Activated CD8-positive, alpha-beta memory T cell treated with anti-CD3 and anti-CD28 coated beads for 36 hours (primary cell): ENCODE measurements at regions not wholly inside any gene's neighbourhood (a gene's known extent, or its start where the extent isn't known, plus 50 kb on each side); places are given as distances from the start of the nearest gene placed in this dataset.

ENCODE experiments used
- CTCF ChIA-PET: fragments of 350-600 bp; sonication (Branson Sonifier 250); formaldehyde crosslinking; loops from one replicate; lab custom pipeline; 2021; ENCODE audit warnings: antibody characterized with exemption; lab: Charles Lee
- POLR2A ChIA-PET: fragments of 350-600 bp; sonication (Branson Sonifier 250); formaldehyde crosslinking; loops from one replicate; lab custom pipeline; 2021; ENCODE audit warnings: antibody characterized with exemption; lab: Charles Lee

DNA sequence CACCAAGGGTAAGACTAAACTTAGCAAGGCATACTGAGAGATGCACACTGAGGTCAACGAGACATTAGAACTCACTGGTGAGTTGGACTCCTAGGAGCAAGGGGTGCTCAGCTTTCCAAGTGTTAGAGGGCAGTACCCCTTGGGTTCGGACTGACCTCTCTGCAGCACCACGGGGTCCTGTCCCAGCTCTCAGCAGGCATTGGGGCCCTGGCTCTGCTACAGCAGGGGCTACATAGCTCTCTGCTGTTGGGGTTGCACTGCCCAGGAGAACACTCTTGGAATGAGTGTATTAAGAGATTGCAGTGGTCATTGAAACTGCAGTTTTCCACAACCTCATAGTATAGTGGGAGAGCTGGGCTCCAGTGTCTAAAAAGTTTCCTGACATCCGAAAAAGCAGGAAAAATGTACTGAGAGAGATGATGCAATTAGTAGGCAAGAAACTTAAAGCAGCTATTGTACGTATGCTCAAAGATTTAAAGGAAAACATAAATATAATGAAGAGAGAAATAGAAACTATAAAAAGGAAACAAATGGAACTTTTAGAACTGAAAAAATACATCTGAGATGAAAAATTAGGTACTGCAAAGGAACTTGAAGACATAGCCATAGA is 132.5 kb upstream of the MAX start:
- POLR2A ChIA-PET: no interaction called here
- CTCF ChIA-PET: no interaction called here

- ChIA-PET CTCF (no interaction called here), POLR2A (no interaction called here)
These were observed 134.9 kb upstream of the MAX start for GRCh38 chr14:65237023-65237814.

DNA sequence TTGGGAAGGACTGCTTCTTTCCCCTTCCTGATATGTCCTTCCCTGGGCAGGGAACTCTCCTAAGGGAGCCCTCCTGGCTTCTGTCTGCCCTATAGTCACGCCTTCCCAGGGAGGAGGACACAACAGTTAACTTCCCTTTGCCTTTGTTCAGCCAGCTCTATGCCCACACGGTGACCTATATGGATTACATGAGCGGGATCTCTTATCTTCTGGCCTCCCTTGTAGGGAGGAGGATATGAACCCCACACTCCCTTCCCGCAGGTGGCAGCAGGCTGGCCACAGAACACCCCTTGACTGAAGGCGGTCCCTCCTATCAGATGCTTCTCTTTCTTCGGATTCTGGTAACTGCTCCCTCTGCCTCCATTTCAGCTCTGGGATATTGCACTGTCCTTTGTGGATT is 135.6 kb upstream of the MAX start:
- POLR2A ChIA-PET: no interaction called here
- CTCF ChIA-PET: no interaction called here

- POLR2A ChIA-PET: no interaction called here
- CTCF ChIA-PET: no interaction called here
These were observed 136.1 kb upstream of the MAX start for GRCh38 chr14:65238456-65238855.

GRCh38 chr14:65239143-65239937 is 137.0 kb upstream of the MAX start:
- ChIA-PET CTCF (no interaction called here), POLR2A (no interaction called here)

GRCh38 chr14:65239938-65240296 is 137.6 kb upstream of the MAX start:
- POLR2A ChIA-PET: no interaction called here
- CTCF ChIA-PET: no interaction called here

GRCh38 chr14:65241125-65241752 is 138.9 kb upstream of the MAX start:
- POLR2A ChIA-PET: no interaction called here
- CTCF ChIA-PET: no interaction called here

DNA sequence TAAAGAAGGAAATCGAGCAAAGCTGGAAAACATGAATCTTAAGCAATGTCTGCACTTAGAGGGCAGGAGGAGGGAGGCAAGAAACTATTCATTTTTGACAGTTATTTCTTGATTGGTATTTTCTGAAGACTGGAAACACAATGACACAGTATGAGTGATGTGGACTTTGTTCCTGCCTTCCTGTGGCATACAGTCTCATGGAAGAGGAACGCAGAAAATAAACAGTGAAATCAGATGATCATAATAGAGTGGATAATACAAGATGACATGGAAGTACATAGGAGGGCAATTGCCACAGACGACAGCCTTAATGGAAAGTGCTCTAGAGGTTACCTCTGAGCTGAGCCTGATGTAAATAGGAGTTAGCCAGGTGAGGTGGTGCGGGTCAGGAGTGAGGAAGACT is 140.4 kb upstream of the MAX start:
- POLR2A ChIA-PET: no interaction called here
- CTCF ChIA-PET: no interaction called here

GRCh38 chr14:65243766-65244442 is 141.6 kb upstream of the MAX start:
- ChIA-PET POLR2A (no interaction called here), CTCF (no interaction called here)

DNA sequence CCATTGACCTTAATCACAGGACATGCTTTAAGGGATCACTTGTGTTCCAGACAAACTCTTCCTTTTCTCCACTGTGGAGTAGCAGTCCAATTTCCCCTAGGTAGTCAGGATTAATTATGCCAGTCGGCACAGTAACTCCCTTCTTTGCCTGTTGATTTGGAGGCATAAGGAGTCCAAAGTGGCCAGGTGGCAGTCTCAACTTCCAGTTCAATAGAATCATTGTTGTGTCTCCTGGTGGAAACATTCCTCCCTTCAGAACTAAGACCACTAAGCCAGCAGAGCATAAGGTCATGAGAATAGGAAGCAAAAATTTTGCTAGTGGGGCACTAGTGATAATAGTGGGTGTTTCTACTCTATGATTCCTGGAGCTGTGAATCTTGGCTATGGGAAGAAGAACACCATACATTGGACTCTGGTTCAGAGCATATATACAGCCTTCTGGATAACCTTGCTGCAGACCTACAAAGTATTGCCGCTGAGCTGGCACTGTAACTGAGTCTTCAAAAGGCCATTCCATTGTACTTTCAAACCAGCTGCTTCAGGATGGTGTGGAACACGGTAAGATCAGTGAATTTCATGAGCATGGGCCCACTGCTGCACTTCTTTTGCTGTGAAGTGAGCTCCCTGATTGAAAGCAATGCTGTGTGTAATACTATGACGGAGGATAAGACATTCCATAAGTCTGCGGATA is 147.3 kb upstream of the MAX start:
- ChIA-PET CTCF (no interaction called here), POLR2A (no interaction called here)

GRCh38 chr14:65250162-65250495 is 147.8 kb upstream of the MAX start:
- ChIA-PET CTCF (no interaction called here), POLR2A (no interaction called here)

GRCh38 chr14:65251213-65251612 is 148.9 kb upstream of the MAX start:
- CTCF ChIA-PET: no interaction called here
- POLR2A ChIA-PET: no interaction called here

- ChIA-PET CTCF (no interaction called here), POLR2A (no interaction called here)
These were observed 150.4 kb upstream of the MAX start for GRCh38 chr14:65252482-65253255.

DNA sequence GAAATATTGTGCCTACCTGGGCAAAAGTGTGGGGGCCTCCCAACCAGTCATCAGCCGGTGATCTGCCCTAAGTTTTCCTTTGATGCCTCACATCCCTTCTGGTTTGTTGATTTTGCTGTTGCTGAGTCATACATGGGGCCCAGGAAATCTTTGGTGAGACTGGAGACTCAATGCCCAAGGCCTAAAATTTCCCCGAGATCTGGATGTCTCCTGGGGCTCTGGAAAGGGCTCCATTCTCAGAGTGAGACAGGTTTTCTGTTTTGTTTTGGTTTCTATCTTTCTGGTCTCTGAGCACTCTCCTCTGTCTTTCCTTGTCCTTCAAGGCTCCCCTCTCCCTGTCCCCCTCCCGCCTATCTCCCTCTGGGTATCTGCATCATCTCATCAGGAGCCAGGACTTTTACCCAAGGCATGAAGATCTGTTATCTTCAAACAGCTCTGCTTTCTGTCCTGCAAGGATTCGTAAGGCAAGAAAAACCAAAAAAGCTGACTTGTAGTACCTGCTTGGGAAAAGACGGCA is 152.8 kb upstream of the MAX start:
- POLR2A ChIA-PET: no interaction called here
- CTCF ChIA-PET: no interaction called here

GRCh38 chr14:65255583-65256461 is 153.5 kb upstream of the MAX start:
- POLR2A ChIA-PET: no interaction called here
- CTCF ChIA-PET: no interaction called here

DNA sequence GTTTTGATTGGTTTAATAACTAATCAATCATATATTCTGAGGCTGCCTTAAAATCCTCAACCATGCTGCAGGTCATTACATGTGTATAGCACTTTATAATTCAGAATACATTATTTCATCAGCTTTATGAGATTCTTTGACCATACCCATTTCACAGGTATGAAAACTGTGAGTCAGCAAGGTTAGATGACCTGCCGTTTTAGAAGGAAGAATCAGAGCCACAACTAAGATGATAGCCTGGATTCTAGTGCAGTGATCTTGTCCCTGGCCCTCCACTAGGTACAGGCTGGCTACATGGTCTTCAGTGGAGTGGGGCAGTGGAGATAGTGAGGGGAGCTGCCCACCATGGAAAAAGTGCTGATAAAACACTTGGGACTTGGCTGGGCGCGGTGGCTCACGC is 154.4 kb upstream of the MAX start:
- POLR2A ChIA-PET: no interaction called here
- CTCF ChIA-PET: interaction anchor here (0.6 kb wide), 1 partner anchor 127 kb away, joined by 4 read pairs; no protein-coding TSS in a partner anchor

- ChIA-PET POLR2A (no interaction called here), CTCF (no interaction called here)
These were observed 155.1 kb upstream of the FUT8 start for GRCh38 chr14:65257425-65257824.
